Calu3 (cell line): ENCODE measurements at regions not wholly inside any gene's neighbourhood (a gene's known extent, or its start where the extent isn't known, plus 50 kb on each side); places are given as distances from the start of the nearest gene placed in this dataset.

Source experiments
- BruUV-seq: library from RNA; stranded (reverse); fragments of 400-500 nt; replicated peaks from 2 replicates; lab custom pipeline; 2021; lab: Mats Ljungman, UMichigan
- CTCF ChIA-PET: fragments of 300-600 bp; sonication (Branson Sonifier 250); formaldehyde crosslinking; loops from one replicate; lab custom pipeline; 2022; ENCODE audit warnings: antibody characterized with exemption; lab: Charles Lee
- DNase-seq: peaks from one replicate; pipeline ENCODE4 v3.0.0; 2022
- H3K27ac Mint-ChIP-seq: one replicate; pipeline ENCODE4 v1.8.0; 2022; ENCODE audit warnings: mixed read lengths; ENCODE audit not compliant: unreplicated experiment
- H3K27me3 Mint-ChIP-seq: one replicate; pipeline ENCODE4 v1.8.0; 2022; ENCODE audit warnings: mixed read lengths; ENCODE audit not compliant: unreplicated experiment
- H3K36me3 Mint-ChIP-seq: one replicate; pipeline ENCODE4 v1.8.0; 2022; ENCODE audit warnings: mild to moderate bottlenecking, moderate library complexity, mixed read lengths; ENCODE audit not compliant: insufficient read depth, unreplicated experiment
- H3K4me1 Mint-ChIP-seq: one replicate; pipeline ENCODE4 v1.8.0; 2022; ENCODE audit warnings: mild to moderate bottlenecking, low read depth, mixed read lengths; ENCODE audit not compliant: unreplicated experiment
- H3K4me3 Mint-ChIP-seq: one replicate; pipeline ENCODE4 v1.8.0; 2022; ENCODE audit warnings: mild to moderate bottlenecking, low read depth, moderate library complexity, mixed read lengths; ENCODE audit not compliant: unreplicated experiment
- H3K9me3 Mint-ChIP-seq: one replicate; pipeline ENCODE4 v1.8.0; 2022; ENCODE audit warnings: low read depth, mixed read lengths; ENCODE audit not compliant: unreplicated experiment
- intact Hi-C: fragments of 100-400 bp; cut with micrococcal nuclease; formaldehyde crosslinking; loops from one replicate; pipeline ENCODE4 v1.10.0; 2022; ENCODE audit not compliant: unreplicated experiment
- TF ChIP-seq, protein P1 (sequence below): fragments of 200-600 bp; IDR thresholded peaks from one replicate; pipeline ENCODE4 v1.8.0; 2022; ENCODE audit warnings: antibody characterized with exemption; ENCODE audit not compliant: unreplicated experiment

GRCh38 chr16:85464383-85465305, 148.5 kb upstream of the GSE1 start:
- peaks cover 8% of the 10 kb centered on the region for H3K4me1 Mint-ChIP-seq
- H3K9me3 Mint-ChIP-seq = no peaks in the 10 kb centered on the region
- DNase-seq = no peak
- CTCF ChIA-PET = no interaction called here
- H3K27me3 Mint-ChIP-seq = peaks cover 100% of the 10 kb centered on the region
- BruUV-seq = no TSS peak
- intact Hi-C loops = no loop called here
- TF ChIP-seq, protein P1, sequence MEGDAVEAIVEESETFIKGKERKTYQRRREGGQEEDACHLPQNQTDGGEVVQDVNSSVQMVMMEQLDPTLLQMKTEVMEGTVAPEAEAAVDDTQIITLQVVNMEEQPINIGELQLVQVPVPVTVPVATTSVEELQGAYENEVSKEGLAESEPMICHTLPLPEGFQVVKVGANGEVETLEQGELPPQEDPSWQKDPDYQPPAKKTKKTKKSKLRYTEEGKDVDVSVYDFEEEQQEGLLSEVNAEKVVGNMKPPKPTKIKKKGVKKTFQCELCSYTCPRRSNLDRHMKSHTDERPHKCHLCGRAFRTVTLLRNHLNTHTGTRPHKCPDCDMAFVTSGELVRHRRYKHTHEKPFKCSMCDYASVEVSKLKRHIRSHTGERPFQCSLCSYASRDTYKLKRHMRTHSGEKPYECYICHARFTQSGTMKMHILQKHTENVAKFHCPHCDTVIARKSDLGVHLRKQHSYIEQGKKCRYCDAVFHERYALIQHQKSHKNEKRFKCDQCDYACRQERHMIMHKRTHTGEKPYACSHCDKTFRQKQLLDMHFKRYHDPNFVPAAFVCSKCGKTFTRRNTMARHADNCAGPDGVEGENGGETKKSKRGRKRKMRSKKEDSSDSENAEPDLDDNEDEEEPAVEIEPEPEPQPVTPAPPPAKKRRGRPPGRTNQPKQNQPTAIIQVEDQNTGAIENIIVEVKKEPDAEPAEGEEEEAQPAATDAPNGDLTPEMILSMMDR = no peak
- no peak overlapping the region for H3K4me3 Mint-ChIP-seq
- H3K36me3 Mint-ChIP-seq = no peaks in the 10 kb centered on the region
- no peak overlapping the region for H3K27ac Mint-ChIP-seq

GRCh38 chr16:85465328-85466303, 147.5 kb upstream of the GSE1 start:
- Mint-ChIP-seq H3K27me3 (peaks cover 100% of the 10 kb centered on the region), H3K27ac (no peak overlapping the region), H3K9me3 (no peaks in the 10 kb centered on the region), H3K4me1 (peaks cover 4% of the 10 kb centered on the region), H3K4me3 (no peak overlapping the region), H3K36me3 (no peaks in the 10 kb centered on the region)
- intact Hi-C loops = no loop called here
- DNase-seq = no peak
- CTCF ChIA-PET = interaction anchor here (1.2 kb wide), 1 partner anchor 50 kb away, joined by 3 read pairs; no protein-coding TSS in a partner anchor
- TF ChIP-seq, protein P1 = no peak
- BruUV-seq = no TSS peak

- no TSS peak for BruUV-seq
- Mint-ChIP-seq H3K4me1 (no peaks in the 10 kb centered on the region), H3K27me3 (peaks cover 100% of the 10 kb centered on the region), H3K9me3 (no peaks in the 10 kb centered on the region), H3K4me3 (no peak overlapping the region), H3K36me3 (no peaks in the 10 kb centered on the region), H3K27ac (no peak overlapping the region)
- intact Hi-C loops = no loop called here
- CTCF ChIA-PET = interaction anchor here (1.2 kb wide), 1 partner anchor 50 kb away, joined by 3 read pairs; no protein-coding TSS in a partner anchor
- DNase-seq = no peak
- TF ChIP-seq, protein P1 = no peak
Measured at GRCh38 chr16:85466304-85466700, 146.8 kb upstream of the GSE1 start.

- Mint-ChIP-seq H3K4me1 (peaks cover 5% of the 10 kb centered on the region), H3K4me3 (no peak overlapping the region), H3K36me3 (no peaks in the 10 kb centered on the region), H3K9me3 (no peaks in the 10 kb centered on the region), H3K27ac (no peak overlapping the region), H3K27me3 (peaks cover 100% of the 10 kb centered on the region)
- no TSS peak for BruUV-seq
- DNase-seq = no peak
- CTCF ChIA-PET = no interaction called here
- TF ChIP-seq, protein P1 = no peak
- intact Hi-C loops = no loop called here
Measured at GRCh38 chr16:85466989-85467388, 146.1 kb upstream of the GSE1 start.
